CD14-positive monocyte (primary cell): ENCODE measurements at regions not wholly inside any gene's neighbourhood (a gene's known extent, or its start where the extent isn't known, plus 50 kb on each side); places are given as distances from the start of the nearest gene placed in this dataset.

Experiments
- DNase-seq, 3 donors: peaks; one replicate each; pipeline ENCODE4 v3.0.0-alpha.2; 2011 to 2022
- H2AFZ ChIP-seq: 2 replicates; pipeline ENCODE4 v1.6.0; 2012; ENCODE audit warnings: mild to moderate bottlenecking, low read depth, low read length, inconsistent platforms; ENCODE audit not compliant: insufficient read depth, poor library complexity, severe bottlenecking
- H3K27ac ChIP-seq, 2 donors: 1 replicate in 1 of 2; 2 replicates in 1 of 2; pipeline ENCODE4 v1.5.1; 2012 to 2013; ENCODE audit warnings: low read length in 2 of 2, control low read depth in 1 of 2, inconsistent platforms in 1 of 2, low read depth in 1 of 2, mild to moderate bottlenecking in 1 of 2
- H3K27me3 ChIP-seq, 2 donors: one replicate each; pipeline versions ENCODE4 v1.6.0 to v1.6.1; 2011 to 2013; ENCODE audit warnings: low read length in 2 of 2; ENCODE audit not compliant: control insufficient read depth in 2 of 2, insufficient read depth in 2 of 2
- H3K36me3 ChIP-seq, 2 donors: replicated peaks in 1 of 2; 1 replicate in 1 of 2; 2 replicates in 1 of 2; pipeline versions ENCODE4 v1.5.1 to v1.6.1; 2012 to 2013; ENCODE audit warnings: low read length in 2 of 2, control low read depth in 1 of 2, inconsistent platforms in 1 of 2, mild to moderate bottlenecking in 1 of 2; ENCODE audit not compliant: insufficient read depth in 2 of 2, control insufficient read depth in 1 of 2
- H3K4me1 ChIP-seq, 2 donors: 1 replicate in 1 of 2; 2 replicates in 1 of 2; pipeline versions ENCODE4 v1.5.1 to v1.6.1; 2012 to 2013; ENCODE audit warnings: low read length in 2 of 2, control low read depth in 1 of 2, inconsistent platforms in 1 of 2, mild to moderate bottlenecking in 1 of 2, moderate library complexity in 1 of 2; ENCODE audit not compliant: insufficient read depth in 2 of 2, control insufficient read depth in 1 of 2
- H3K4me2 ChIP-seq: replicated peaks from 2 replicates; pipeline ENCODE3; 2012; ENCODE audit warnings: low read length, moderate library complexity, mild to moderate bottlenecking; ENCODE audit not compliant: poor library complexity, severe bottlenecking; ENCODE audit errors: extremely low read depth
- H3K4me3 ChIP-seq, 3 experiments: fragments of 200-600 bp in 1 of 3; sonication (generic) in 1 of 3; replicated peaks in 1 of 3; 1 replicate in 2 of 3; 2 replicates in 1 of 3; pipeline ENCODE4 v1.5.1; 2011 to 2013; ENCODE audit warnings: low read length in 3 of 3, mild to moderate bottlenecking in 3 of 3, control low read depth in 2 of 3, low read depth in 2 of 3, inconsistent platforms in 1 of 3, moderate library complexity in 1 of 3
- H3K79me2 ChIP-seq: 2 replicates; pipeline ENCODE4 v1.6.0; 2012; ENCODE audit warnings: mild to moderate bottlenecking, control low read depth, inconsistent platforms, low read length, moderate library complexity; ENCODE audit not compliant: insufficient read depth
- H3K9ac ChIP-seq: 2 replicates; pipeline ENCODE4 v1.6.0; 2017; ENCODE audit warnings: low read length, mild to moderate bottlenecking; ENCODE audit not compliant: insufficient read depth, poor library complexity, severe bottlenecking
- H3K9me3 ChIP-seq, 2 donors: replicated peaks in 1 of 2; 1 replicate in 1 of 2; 2 replicates in 1 of 2; pipeline versions ENCODE4 v1.5.1 to v1.6.1; 2012 to 2013; ENCODE audit warnings: low read length in 2 of 2, control low read depth in 1 of 2; ENCODE audit not compliant: control insufficient read depth in 1 of 2, insufficient read depth in 1 of 2
- H4K20me1 ChIP-seq: 2 replicates; pipeline ENCODE4 v1.6.0; 2012; ENCODE audit warnings: mild to moderate bottlenecking, low read length, control low read depth, moderate library complexity; ENCODE audit not compliant: insufficient read depth
- H3K27ac Mint-ChIP-seq, 7 donors: one replicate each; pipeline ENCODE4 v1.8.0; 2020; ENCODE audit warnings: mild to moderate bottlenecking in 7 of 7, mixed read lengths in 7 of 7, moderate library complexity in 6 of 7, inconsistent platforms in 2 of 7
- H3K27me3 Mint-ChIP-seq, 3 donors: one replicate each; pipeline ENCODE4 v1.8.0; 2021 to 2022; ENCODE audit warnings: low read depth in 3 of 3, mild to moderate bottlenecking in 3 of 3, mixed read lengths in 3 of 3, moderate library complexity in 3 of 3, inconsistent platforms in 1 of 3
- H3K36me3 Mint-ChIP-seq, 2 donors: one replicate each; pipeline ENCODE4 v1.8.0; 2020; ENCODE audit warnings: mixed read lengths in 2 of 2, inconsistent platforms in 1 of 2, mild to moderate bottlenecking in 1 of 2
- H3K4me1 Mint-ChIP-seq: one replicate; pipeline ENCODE4 v1.8.0; 2020; ENCODE audit warnings: mild to moderate bottlenecking, mixed read lengths
- H3K4me3 Mint-ChIP-seq, 2 donors: one replicate each; pipeline ENCODE4 v1.8.0; 2020; ENCODE audit warnings: mild to moderate bottlenecking in 2 of 2, mixed read lengths in 2 of 2, moderate library complexity in 1 of 2
- H3K9me3 Mint-ChIP-seq, 7 donors: one replicate each; pipeline ENCODE4 v1.8.0; 2020 to 2022; ENCODE audit warnings: mixed read lengths in 7 of 7, mild to moderate bottlenecking in 6 of 7, moderate library complexity in 6 of 7, inconsistent platforms in 2 of 7
- WGBS: methylation state at CpG from one replicate; pipeline ENCODE4 v1.1.5; 2013; ENCODE audit warnings: missing lambda C conversion rate; ENCODE audit not compliant: insufficient coverage; 5-methylcytosine and 5-hydroxymethylcytosine counted together
- intact Hi-C, 2 donors: fragments of 100-400 bp; cut with micrococcal nuclease; formaldehyde crosslinking; loops; one replicate each; pipeline versions ENCODE4 v1.15.0 to v1.15.1; 2023
- TF ChIP-seq, protein P1 (sequence below): fragments of 200-600 bp; IDR thresholded peaks from one replicate; pipeline ENCODE4 v1.8.0; 2022; ENCODE audit warnings: antibody characterized with exemption, mild to moderate bottlenecking

DNA sequence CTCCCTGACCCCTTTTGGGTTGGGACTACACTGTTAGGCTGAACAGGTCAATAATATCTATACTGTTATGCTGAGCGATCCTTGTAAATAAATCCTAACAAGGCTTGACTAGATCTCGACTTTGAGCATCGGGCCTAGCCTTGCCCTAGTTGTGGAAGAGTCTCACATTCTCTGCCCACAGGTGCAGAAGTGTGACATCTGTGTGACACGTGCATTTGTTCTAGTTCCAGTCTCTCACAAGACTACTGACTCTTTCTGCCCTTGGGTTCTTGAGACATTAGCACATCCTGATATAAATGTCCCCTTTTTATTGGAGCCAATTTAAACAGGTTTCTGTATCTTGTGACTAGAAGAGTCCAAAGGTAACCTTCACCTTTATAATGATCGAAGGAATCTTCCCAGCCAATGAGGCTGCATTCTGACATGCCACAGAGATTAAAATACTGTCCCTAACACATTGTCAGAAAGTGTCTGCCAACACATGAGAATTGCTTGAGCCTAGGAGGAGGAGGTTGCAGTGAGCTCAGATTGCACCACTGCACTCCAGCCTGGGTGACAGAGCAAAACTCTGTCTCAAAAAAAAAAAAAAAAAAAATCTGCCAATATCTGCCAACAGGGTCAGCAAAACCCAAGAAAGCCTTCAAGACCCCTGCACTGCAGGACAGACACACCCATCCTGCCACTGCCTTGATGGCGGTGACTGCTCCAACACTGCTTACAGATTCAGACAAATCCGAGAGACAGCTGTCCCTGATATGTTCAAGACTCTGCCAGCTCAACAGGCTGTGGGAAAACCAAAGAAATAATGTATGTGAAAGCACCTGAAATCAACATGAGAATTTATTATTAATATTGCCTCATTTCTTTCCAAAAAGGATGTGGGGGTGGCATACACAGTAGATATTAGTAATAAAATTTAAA, 56.5 kb upstream of the PSEN2 start:
- intact Hi-C loops = no loop called here
- TF ChIP-seq, protein P1, sequence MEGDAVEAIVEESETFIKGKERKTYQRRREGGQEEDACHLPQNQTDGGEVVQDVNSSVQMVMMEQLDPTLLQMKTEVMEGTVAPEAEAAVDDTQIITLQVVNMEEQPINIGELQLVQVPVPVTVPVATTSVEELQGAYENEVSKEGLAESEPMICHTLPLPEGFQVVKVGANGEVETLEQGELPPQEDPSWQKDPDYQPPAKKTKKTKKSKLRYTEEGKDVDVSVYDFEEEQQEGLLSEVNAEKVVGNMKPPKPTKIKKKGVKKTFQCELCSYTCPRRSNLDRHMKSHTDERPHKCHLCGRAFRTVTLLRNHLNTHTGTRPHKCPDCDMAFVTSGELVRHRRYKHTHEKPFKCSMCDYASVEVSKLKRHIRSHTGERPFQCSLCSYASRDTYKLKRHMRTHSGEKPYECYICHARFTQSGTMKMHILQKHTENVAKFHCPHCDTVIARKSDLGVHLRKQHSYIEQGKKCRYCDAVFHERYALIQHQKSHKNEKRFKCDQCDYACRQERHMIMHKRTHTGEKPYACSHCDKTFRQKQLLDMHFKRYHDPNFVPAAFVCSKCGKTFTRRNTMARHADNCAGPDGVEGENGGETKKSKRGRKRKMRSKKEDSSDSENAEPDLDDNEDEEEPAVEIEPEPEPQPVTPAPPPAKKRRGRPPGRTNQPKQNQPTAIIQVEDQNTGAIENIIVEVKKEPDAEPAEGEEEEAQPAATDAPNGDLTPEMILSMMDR = no peak
- Histone ChIP-seq H3K4me3 (no peak overlapping the region), H4K20me1 (no peaks in the 10 kb centered on the region), H3K36me3 (no peaks in the 10 kb centered on the region), H3K9me3 (no peaks in the 10 kb centered on the region), H3K9ac (no peak overlapping the region), H3K79me2 (no peaks in the 10 kb centered on the region), H2AFZ (no peak overlapping the region), H3K27ac (no peak overlapping the region), H3K4me1 (no peaks in the 10 kb centered on the region), H3K27me3 (no peaks in the 10 kb centered on the region), H3K4me2 (no peak overlapping the region)
- Mint-ChIP-seq H3K27me3 (peaks cover 2 to 12% (median 2%) of the 10 kb centered on the region in 3 donors), H3K9me3 (peaks cover 0 to 5% (median 0%) of the 10 kb centered on the region in 7 donors), H3K27ac (no peak overlapping the region), H3K36me3 (no peaks in the 10 kb centered on the region), H3K4me1 (no peaks in the 10 kb centered on the region), H3K4me3 (no peak overlapping the region)
- 93% methylated on average over 4 of the region's 7 CpGs for WGBS
- no peak for DNase-seq

DNA sequence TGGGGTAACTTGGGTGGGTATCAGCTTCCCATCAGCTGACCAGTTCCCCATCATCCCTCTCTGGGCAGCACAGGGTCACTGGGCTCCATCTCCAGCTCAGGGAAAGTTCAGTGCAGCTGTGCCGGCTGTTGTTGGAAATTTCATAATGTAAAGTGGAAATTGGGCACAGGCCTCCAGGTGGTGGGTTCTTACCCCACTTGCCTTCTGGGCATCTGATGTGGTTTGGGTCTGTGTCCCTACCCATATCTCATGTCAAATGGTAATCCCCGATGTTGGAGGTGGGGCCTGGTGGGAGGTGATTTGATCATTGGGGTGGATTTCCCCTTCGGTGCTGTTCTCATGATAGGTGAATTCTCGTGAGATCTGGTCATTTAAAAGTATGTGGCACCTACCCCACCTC, 59.7 kb upstream of the PSEN2 start:
- Histone ChIP-seq H3K27me3 (no peaks in the 10 kb centered on the region), H3K36me3 (no peaks in the 10 kb centered on the region), H4K20me1 (no peaks in the 10 kb centered on the region), H3K9me3 (no peaks in the 10 kb centered on the region), H3K27ac (no peak overlapping the region), H3K9ac (no peak overlapping the region), H3K79me2 (no peaks in the 10 kb centered on the region), H2AFZ (no peak overlapping the region), H3K4me1 (no peaks in the 10 kb centered on the region), H3K4me2 (no peak overlapping the region), H3K4me3 (no peak overlapping the region)
- intact Hi-C loops = no loop called here
- Mint-ChIP-seq H3K27ac (no peak overlapping the region), H3K4me3 (no peak overlapping the region), H3K9me3 (peaks cover 0 to 2% (median 0%) of the 10 kb centered on the region in 7 donors), H3K27me3 (peaks cover 0 to 13% (median 2%) of the 10 kb centered on the region in 3 donors), H3K36me3 (no peaks in the 10 kb centered on the region), H3K4me1 (no peaks in the 10 kb centered on the region)
- DNase-seq = no peak
- WGBS = no CpG with 5 or more reads among the region's 4 CpGs
- TF ChIP-seq, protein P1 = no peak
